Stomach (tissue), 8 donors: ENCODE measurements at regions not wholly inside any gene's neighbourhood (a gene's known extent, or its start where the extent isn't known, plus 50 kb on each side); places are given as distances from the start of the nearest gene placed in this dataset.

Experiments
- DNase-seq, 2 donors: peaks; one replicate each; pipeline versions ENCODE4 v3.0.0 to v3.0.0-alpha.2; 2013 to 2019
- H3K27ac ChIP-seq, 5 donors: fragments of 200-600 bp in 4 of 5; sonication (generic) in 4 of 5; one replicate each; pipeline ENCODE4 v1.5.1; 2013 to 2019; ENCODE audit warnings: mild to moderate bottlenecking in 1 of 5, moderate library complexity in 1 of 5
- H3K27me3 ChIP-seq, 3 donors: fragments of 200-600 bp; sonication (generic); one replicate each; pipeline ENCODE4 v1.5.1; 2017 to 2019; ENCODE audit warnings: mixed run types in 1 of 3
- H3K36me3 ChIP-seq, 4 donors: fragments of 200-600 bp; sonication (generic); 1 replicate in 3 of 4; 2 replicates in 1 of 4; pipeline ENCODE4 v1.5.1; 2016 to 2019
- H3K4me1 ChIP-seq, 4 donors: fragments of 200-600 bp; sonication (generic); one replicate each; pipeline ENCODE4 v1.5.1; 2016 to 2019
- H3K4me3 ChIP-seq, 4 donors: fragments of 200-600 bp; sonication (generic) in 3 of 4; one replicate each; pipeline ENCODE4 v1.5.1; 2016 to 2019; ENCODE audit warnings: mild to moderate bottlenecking in 1 of 4
- H3K9me3 ChIP-seq, 4 donors: fragments of 200-600 bp; sonication (generic); one replicate each; pipeline ENCODE4 v1.5.1; 2016 to 2019
- EP300 ChIP-seq: sonication (generic); formaldehyde crosslinking; IDR thresholded peaks from one replicate; pipeline ENCODE4 v1.6.1; 2017; ENCODE audit warnings: antibody characterized with exemption
- POLR2A ChIP-seq, 4 donors: fragments of 450-650 bp; IDR thresholded peaks; one replicate each; pipeline ENCODE4 v1.6.1; 2016; ENCODE audit warnings: antibody characterized with exemption in 4 of 4, control low read depth in 2 of 4, mild to moderate bottlenecking in 1 of 4, moderate library complexity in 1 of 4
- POLR2AphosphoS5 ChIP-seq, 3 donors: sonication (generic); formaldehyde crosslinking; IDR thresholded peaks; one replicate each; pipeline ENCODE4 v1.6.1; 2016; ENCODE audit warnings: antibody characterized with exemption in 3 of 3
- WGBS, 5 donors: extraction: QIAGEN DNeasy Blood & Tissue Kit in 3 of 5; methylation state at CpG; one replicate each; pipeline versions ENCODE4 v1.1.5 to v1.1.7; 2013 to 2018; 5-methylcytosine and 5-hydroxymethylcytosine counted together
- intact Hi-C: fragments of 100-400 bp; cut with DNase I; formaldehyde crosslinking; loops from one replicate; pipeline ENCODE4 v1.15.1; 2023; ENCODE audit warnings: low total_unique reads
- TF ChIP-seq, protein P1 (sequence below), 7 experiments: fragments of 450-650 bp in 4 of 7; fragments of 200-600 bp in 3 of 7; sonication (generic) in 3 of 7; IDR thresholded peaks; one replicate each; pipeline ENCODE4 v1.5.1; 2016 to 2019; ENCODE audit warnings: antibody characterized with exemption in 7 of 7, control low read depth in 2 of 7, mild to moderate bottlenecking in 1 of 7
- donor health status: healthy with polysubstance abuse.
- donor health status: Bipolar disorder and iron deficiency.
- donor health status: healthy.

DNA sequence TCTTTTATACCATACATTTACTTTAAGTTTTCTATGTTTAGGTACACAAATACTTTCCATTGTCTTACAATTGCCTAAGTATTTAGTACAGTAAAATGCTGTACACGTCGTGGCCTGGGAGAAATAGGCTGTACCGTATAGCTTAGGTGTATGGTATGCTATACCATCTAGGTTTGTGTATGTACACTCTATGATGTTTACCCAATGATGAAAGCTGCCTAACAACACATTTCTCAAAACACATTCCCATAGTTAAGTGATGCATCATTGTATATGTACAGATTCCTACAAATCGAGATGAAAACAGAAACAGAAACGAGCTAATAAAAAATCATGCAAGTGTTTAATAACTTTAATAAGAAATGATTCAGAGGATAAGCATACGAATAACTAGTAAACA is 51.6 kb downstream of the SPANXA2 start:
- Histone ChIP-seq H3K9me3 (no peaks in the 10 kb centered on the region), H3K36me3 (no peaks in the 10 kb centered on the region), H3K27me3 (no peaks in the 10 kb centered on the region), H3K4me1 (no peaks in the 10 kb centered on the region), H3K4me3 (no peak overlapping the region), H3K27ac (no peak overlapping the region)
- intact Hi-C loops: no loop called here
- no peak for DNase-seq
- 61 to 86% (median 74%) methylated on average over 6 of the region's 6 CpGs for WGBS, 5 donors
- TF ChIP-seq EP300: no peak
- TF ChIP-seq POLR2AphosphoS5 (IDR thresholded peaks at IDR 0.05): no peak
- TF ChIP-seq, protein P1, sequence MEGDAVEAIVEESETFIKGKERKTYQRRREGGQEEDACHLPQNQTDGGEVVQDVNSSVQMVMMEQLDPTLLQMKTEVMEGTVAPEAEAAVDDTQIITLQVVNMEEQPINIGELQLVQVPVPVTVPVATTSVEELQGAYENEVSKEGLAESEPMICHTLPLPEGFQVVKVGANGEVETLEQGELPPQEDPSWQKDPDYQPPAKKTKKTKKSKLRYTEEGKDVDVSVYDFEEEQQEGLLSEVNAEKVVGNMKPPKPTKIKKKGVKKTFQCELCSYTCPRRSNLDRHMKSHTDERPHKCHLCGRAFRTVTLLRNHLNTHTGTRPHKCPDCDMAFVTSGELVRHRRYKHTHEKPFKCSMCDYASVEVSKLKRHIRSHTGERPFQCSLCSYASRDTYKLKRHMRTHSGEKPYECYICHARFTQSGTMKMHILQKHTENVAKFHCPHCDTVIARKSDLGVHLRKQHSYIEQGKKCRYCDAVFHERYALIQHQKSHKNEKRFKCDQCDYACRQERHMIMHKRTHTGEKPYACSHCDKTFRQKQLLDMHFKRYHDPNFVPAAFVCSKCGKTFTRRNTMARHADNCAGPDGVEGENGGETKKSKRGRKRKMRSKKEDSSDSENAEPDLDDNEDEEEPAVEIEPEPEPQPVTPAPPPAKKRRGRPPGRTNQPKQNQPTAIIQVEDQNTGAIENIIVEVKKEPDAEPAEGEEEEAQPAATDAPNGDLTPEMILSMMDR (IDR thresholded peaks at IDR 0.05): no peak
- no peak for TF ChIP-seq POLR2A (IDR thresholded peaks at IDR 0.05)

DNA sequence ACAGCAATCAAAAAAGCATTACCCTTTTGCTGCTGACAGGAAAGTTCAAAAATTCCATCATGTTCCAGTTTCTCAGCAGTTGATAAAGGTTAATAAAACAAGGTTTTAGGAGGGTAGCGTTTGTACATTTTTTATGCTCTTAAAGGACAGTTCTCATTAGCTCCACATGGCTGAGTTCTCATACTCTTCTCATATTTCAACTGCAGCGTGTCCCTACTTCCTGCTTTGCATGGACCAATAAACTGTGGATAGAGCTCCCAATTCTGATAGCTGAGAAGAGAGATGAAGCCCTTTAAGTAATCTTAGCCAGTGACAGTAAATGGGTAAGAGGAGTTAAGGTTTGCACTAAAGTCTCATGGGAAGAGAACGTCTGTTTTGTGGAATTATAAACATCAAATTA is 53.5 kb downstream of the SPANXA2 start:
- TF ChIP-seq, protein P1 (IDR thresholded peaks at IDR 0.05): no peak
- TF ChIP-seq POLR2A (IDR thresholded peaks at IDR 0.05): no peak
- no peak for TF ChIP-seq EP300
- TF ChIP-seq POLR2AphosphoS5 (IDR thresholded peaks at IDR 0.05): no peak
- WGBS, 5 donors: 15 to 38% (median 26%) methylated on average over 3 of the region's 3 CpGs
- H3K4me1 ChIP-seq: no peaks in the 10 kb centered on the region
- intact Hi-C loops: no loop called here
- peak in 1 of 2 donors; percentile 14 for DNase-seq
- H3K27ac ChIP-seq: no peak overlapping the region
- no peak overlapping the region for H3K4me3 ChIP-seq
- H3K36me3 ChIP-seq: no peaks in the 10 kb centered on the region
- H3K27me3 ChIP-seq: no peaks in the 10 kb centered on the region
- H3K9me3 ChIP-seq: no peaks in the 10 kb centered on the region
